Lung (tissue), 11 donors: ENCODE measurements at regions not wholly inside any gene's neighbourhood (a gene's known extent, or its start where the extent isn't known, plus 50 kb on each side); places are given as distances from the start of the nearest gene placed in this dataset.
A peak's percentile ranks its signal among the peaks of the same experiment; 100 is the strongest.

Source experiments
- ATAC-seq: fragments of 200-7000 bp; cut with Tn5 transposase; one replicate; pipeline ENCODE4 v1.9.1; 2020; ENCODE audit warnings: moderate number of reproducible peaks; ENCODE audit not compliant: insufficient read depth, low FRiP score
- DNase-seq, 3 donors: peaks; one replicate each; pipeline ENCODE4 v3.0.0-alpha.2; 2013 to 2017
- H3K27ac ChIP-seq, 2 donors: one replicate each; pipeline ENCODE4 v1.5.1; 2013; ENCODE audit warnings: mild to moderate bottlenecking in 2 of 2, moderate library complexity in 2 of 2, control low read depth in 1 of 2, inconsistent platforms in 1 of 2, low read depth in 1 of 2, low read length in 1 of 2
- H3K27me3 ChIP-seq, 3 donors: one replicate each; pipeline ENCODE4 v1.5.1; 2013; ENCODE audit warnings: low read length in 2 of 3; ENCODE audit not compliant: control insufficient read depth in 3 of 3, insufficient read depth in 3 of 3
- H3K36me3 ChIP-seq, 4 donors: one replicate each; pipeline ENCODE4 v1.5.1; 2013; ENCODE audit warnings: low read length in 4 of 4, mild to moderate bottlenecking in 1 of 4, moderate library complexity in 1 of 4; ENCODE audit not compliant: control insufficient read depth in 4 of 4, insufficient read depth in 4 of 4
- H3K4me1 ChIP-seq, 5 donors: one replicate each; pipeline ENCODE4 v1.5.1; 2013; ENCODE audit warnings: low read length in 5 of 5, mild to moderate bottlenecking in 2 of 5, moderate library complexity in 1 of 5; ENCODE audit not compliant: control insufficient read depth in 5 of 5, insufficient read depth in 5 of 5
- H3K4me3 ChIP-seq: one replicate; pipeline ENCODE4 v1.5.1; 2013; ENCODE audit warnings: mild to moderate bottlenecking, control low read depth, moderate library complexity
- H3K9ac ChIP-seq, 2 donors: one replicate each; pipeline ENCODE4 v1.5.1; 2013; ENCODE audit warnings: low read length in 2 of 2, control low read depth in 1 of 2; ENCODE audit not compliant: insufficient read depth in 1 of 2
- H3K9me3 ChIP-seq, 4 donors: one replicate each; pipeline ENCODE4 v1.5.1; 2013; ENCODE audit warnings: low read length in 3 of 4, mild to moderate bottlenecking in 1 of 4, moderate library complexity in 1 of 4; ENCODE audit not compliant: control insufficient read depth in 4 of 4, insufficient read depth in 3 of 4
- CTCF ChIP-seq: IDR thresholded peaks from 2 replicates; pipeline ENCODE4 v1.5.1; 2012; ENCODE audit warnings: mild to moderate bottlenecking; ENCODE audit errors: control extremely low read depth, extremely low read depth
- WGBS, 2 donors: extraction: QIAGEN DNeasy Blood & Tissue Kit; methylation state at CpG; one replicate each; pipeline ENCODE4 v1.1.7; 2013; 5-methylcytosine and 5-hydroxymethylcytosine counted together
- donor health status: control.
- donor health status: control.
- donor health status: Bipolar disorder and iron deficiency.
- donor health status: healthy.
- donor health status: DM: yes; HTN: yes; CAD: no.

- no peak overlapping the region for H3K27ac ChIP-seq
- no peaks in the 10 kb centered on the region for H3K4me1 ChIP-seq
- WGBS, 2 donors: 91% methylated on average over 3 of the region's 3 CpGs
- no peaks in the 10 kb centered on the region for H3K27me3 ChIP-seq
- H3K4me3 ChIP-seq: no peak overlapping the region
- no peak for TF ChIP-seq CTCF
- DNase-seq (peak in 1 of 3 donors; percentile 9), ATAC-seq (no peak)
- H3K36me3 ChIP-seq: no peaks in the 10 kb centered on the region
- no peaks in the 10 kb centered on the region for H3K9me3 ChIP-seq
- no peak overlapping the region for H3K9ac ChIP-seq
Observed at GRCh38 chr22:22800716-22801115, 86.9 kb upstream of the IGLL5 start.

DNA sequence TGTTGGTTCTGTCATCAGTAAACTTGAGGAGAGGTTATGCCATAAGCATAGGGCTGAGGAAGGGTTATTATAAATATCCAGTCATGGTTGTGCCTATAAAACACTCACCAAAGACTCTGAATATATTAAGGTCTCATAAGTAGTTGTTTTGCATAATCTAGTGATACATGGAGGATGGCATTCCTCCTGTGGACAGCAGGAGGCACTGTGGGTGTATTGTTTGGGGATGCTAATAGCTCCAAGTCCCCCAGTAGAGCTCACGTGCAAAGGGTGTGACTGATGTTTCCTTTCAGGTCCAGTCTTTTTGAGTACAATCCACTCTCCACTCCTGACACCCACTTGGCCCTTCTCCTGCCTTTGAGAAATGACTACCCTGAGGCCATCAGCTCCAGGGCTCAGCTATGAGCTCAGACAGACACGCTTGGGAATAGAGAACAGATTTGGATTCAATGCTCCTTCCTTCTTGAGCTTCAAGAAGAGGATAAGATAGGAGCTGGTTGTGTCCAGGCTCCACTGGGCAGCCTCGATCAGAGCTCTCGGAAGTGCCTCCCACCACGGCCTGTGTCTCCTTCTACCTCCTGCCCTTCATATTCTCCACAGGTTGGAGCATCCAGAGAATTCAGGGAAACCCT, 85.2 kb upstream of the IGLL5 start:
- Histone ChIP-seq H3K4me3 (no peak overlapping the region), H3K4me1 (no peaks in the 10 kb centered on the region), H3K27ac (no peak overlapping the region), H3K36me3 (no peaks in the 10 kb centered on the region), H3K9me3 (no peaks in the 10 kb centered on the region), H3K9ac (no peak overlapping the region), H3K27me3 (no peaks in the 10 kb centered on the region)
- peak; percentile 18 for TF ChIP-seq CTCF
- 78 to 80% methylated on average over 5 of the region's 5 CpGs for WGBS, 2 donors
- ATAC-seq: no peak
- DNase-seq: no peak

DNA sequence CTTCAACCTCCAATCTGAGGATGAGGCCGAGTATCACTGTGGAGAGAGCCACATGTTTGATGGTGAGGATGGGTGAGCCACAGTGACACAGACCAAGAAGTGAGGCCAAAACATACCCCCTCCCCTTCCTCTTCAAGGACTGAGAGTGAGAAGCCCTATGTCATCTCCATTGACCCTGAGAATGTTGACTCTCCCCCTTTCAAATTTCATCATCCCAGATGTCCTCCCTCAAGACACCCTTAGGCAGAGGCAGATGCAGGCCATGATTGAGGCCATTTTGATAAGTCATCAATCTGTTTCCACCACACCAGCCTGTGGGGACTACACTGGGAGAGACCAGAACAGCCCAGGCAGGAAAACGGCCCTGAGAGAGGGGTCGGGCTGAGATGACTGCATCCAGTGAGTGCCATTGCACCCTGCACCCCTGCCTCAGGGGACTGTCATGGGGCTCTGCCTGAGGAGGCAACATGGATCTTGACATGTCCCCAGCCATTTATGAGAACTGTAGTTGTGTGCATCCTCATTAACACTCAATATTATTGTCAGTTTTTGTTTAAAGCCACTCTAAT, 84.2 kb upstream of the IGLL5 start:
- Histone ChIP-seq H3K9ac (no peak overlapping the region), H3K27ac (no peak overlapping the region), H3K9me3 (no peaks in the 10 kb centered on the region), H3K4me1 (no peaks in the 10 kb centered on the region), H3K4me3 (no peak overlapping the region), H3K36me3 (no peaks in the 10 kb centered on the region), H3K27me3 (no peaks in the 10 kb centered on the region)
- DNase-seq (no peak), ATAC-seq (peak; percentile 19)
- WGBS, 2 donors: 75 to 81% methylated on average over 3 of the region's 3 CpGs
- no peak for TF ChIP-seq CTCF
